ENCODE measurements at regions not wholly inside any gene's neighbourhood (a gene's known extent, or its start where the extent isn't known, plus 50 kb on each side); places are given as distances from the start of the nearest gene placed in this dataset.

DNA sequence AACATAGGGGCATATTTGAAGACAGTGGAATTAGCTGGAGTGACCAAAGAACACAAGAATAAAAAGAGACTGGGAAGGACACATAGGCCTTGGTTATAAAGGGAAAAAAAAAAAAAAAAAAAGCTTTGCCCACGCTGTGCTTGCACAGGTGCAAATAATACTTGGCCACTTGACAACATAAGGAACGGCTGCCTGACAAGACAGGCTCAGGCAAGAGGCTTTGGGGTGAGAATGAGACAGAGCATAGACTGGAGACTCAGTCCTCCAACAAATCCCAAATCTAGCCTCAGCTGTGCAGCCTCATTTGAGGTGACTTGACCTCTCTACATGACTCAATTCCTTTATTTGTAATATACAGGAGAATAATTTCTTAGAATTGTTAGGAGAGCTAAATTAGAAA is 332.8 kb upstream of the DYNLRB2 start:
- no peaks in the 10 kb centered on the region for H3K27me3 ChIP-seq (ENCODE audit: control insufficient read depth, insufficient read depth, low read length)

DNA sequence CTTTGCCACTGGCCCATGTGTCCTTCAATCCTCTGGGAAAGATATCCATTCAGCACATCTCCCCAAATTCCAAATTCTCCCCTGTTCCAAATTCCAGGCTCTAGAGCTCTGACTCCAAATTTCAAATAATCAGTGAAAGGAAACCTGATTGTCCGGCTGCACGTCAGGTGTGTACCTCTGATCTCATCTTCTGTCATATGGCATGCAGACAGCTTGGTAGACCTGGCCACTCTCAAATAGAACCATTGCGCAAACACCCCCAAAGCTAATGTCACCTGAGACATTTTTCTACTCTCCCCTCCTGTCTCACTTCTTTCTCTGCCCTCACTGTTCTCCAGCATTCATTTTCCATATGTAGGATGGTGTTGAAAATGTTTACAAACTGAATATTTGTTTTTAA is 337.0 kb upstream of the DYNLRB2 start:
- Histone ChIP-seq H3K4me3 (ENCODE audit: low read depth, low read length) (no peak overlapping the region), H3K27ac (ENCODE audit: insufficient read depth, low read length, poor library complexity, severe bottlenecking) (no peak overlapping the region), H3K27me3 (ENCODE audit: control insufficient read depth, insufficient read depth, low read length) (no peaks in the 10 kb centered on the region), H3K9me3 (ENCODE audit: control insufficient read depth in 2 of 2, low read length in 2 of 2) (no peaks in the 10 kb centered on the region), H3K4me1 (ENCODE audit: control insufficient read depth, insufficient read depth, low read length, poor library complexity, severe bottlenecking) (no peaks in the 10 kb centered on the region), H3K36me3 (ENCODE audit: control insufficient read depth, insufficient read depth, low read length) (no peaks in the 10 kb centered on the region)
- ATAC-seq (ENCODE audit: low read depth in 2 of 2): no peak
- no peak for DNase-seq
- H3K4me1 Mint-ChIP-seq: no peaks in the 10 kb centered on the region
- no peaks in the 10 kb centered on the region for H3K36me3 Mint-ChIP-seq
- no peak overlapping the region for H3K27ac Mint-ChIP-seq
- peaks cover 0 to 2% (median 0%) of the 10 kb centered on the region in 7 donors for H3K9me3 Mint-ChIP-seq
- no peak overlapping the region for H3K4me3 Mint-ChIP-seq
- no peaks in the 10 kb centered on the region for H3K27me3 Mint-ChIP-seq

More for the DNA sequence above, 332.8 kb upstream of the DYNLRB2 start:
- H3K36me3 Mint-ChIP-seq: no peaks in the 10 kb centered on the region
- H3K4me1 Mint-ChIP-seq: no peaks in the 10 kb centered on the region
- DNase-seq (no peak), ATAC-seq (ENCODE audit: low read depth in 2 of 2) (no peak)
- Histone ChIP-seq H3K4me3 (ENCODE audit: low read depth, low read length) (no peak overlapping the region), H3K27ac (ENCODE audit: insufficient read depth, low read length, poor library complexity, severe bottlenecking) (no peak overlapping the region), H3K9me3 (ENCODE audit: control insufficient read depth in 2 of 2, low read length in 2 of 2) (no peaks in the 10 kb centered on the region), H3K4me1 (ENCODE audit: control insufficient read depth, insufficient read depth, low read length, poor library complexity, severe bottlenecking) (no peaks in the 10 kb centered on the region), H3K36me3 (ENCODE audit: control insufficient read depth, insufficient read depth, low read length) (no peaks in the 10 kb centered on the region)
- no peak overlapping the region for H3K27ac Mint-ChIP-seq
- peaks cover 0 to 2% (median 0%) of the 10 kb centered on the region in 7 donors for H3K9me3 Mint-ChIP-seq
- H3K27me3 Mint-ChIP-seq: no peaks in the 10 kb centered on the region
- H3K4me3 Mint-ChIP-seq: no peak overlapping the region

DNA sequence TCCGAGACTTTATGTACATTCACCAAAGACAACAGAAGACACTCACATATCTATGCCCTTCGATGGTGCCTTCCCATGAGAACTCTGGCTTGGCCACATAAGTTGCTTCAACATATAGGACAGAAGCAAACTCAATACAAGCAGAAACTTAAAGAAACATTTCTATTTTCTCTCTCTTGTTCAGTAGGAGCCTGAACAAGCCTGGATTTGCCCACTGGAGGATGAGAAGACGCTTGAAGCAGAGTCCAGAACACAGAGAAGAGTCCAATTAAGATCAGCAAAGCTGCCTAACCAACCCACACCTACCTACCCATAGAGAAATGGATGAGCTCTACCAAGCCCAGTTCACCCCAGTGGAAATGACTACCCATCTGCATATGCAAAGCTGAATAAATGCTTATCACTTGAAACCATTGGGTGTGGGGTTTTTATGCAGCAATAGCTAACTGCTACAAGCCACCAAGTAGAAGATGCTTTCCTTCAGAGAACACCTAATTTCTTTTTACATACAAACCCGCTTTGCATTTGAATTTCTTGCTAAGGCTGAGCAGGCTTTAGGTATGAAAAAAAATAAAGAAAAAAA is 337.9 kb upstream of the DYNLRB2 start:
- Histone ChIP-seq H3K27ac (ENCODE audit: insufficient read depth, low read length, poor library complexity, severe bottlenecking) (no peak overlapping the region), H3K4me3 (ENCODE audit: low read depth, low read length) (no peak overlapping the region), H3K4me1 (ENCODE audit: control insufficient read depth, insufficient read depth, low read length, poor library complexity, severe bottlenecking) (no peaks in the 10 kb centered on the region), H3K27me3 (ENCODE audit: control insufficient read depth, insufficient read depth, low read length) (no peaks in the 10 kb centered on the region), H3K9me3 (ENCODE audit: control insufficient read depth in 2 of 2, low read length in 2 of 2) (no peaks in the 10 kb centered on the region), H3K36me3 (ENCODE audit: control insufficient read depth, insufficient read depth, low read length) (no peaks in the 10 kb centered on the region)
- no peaks in the 10 kb centered on the region for H3K27me3 Mint-ChIP-seq
- DNase-seq (no peak), ATAC-seq (ENCODE audit: low read depth in 2 of 2) (no peak)
- H3K27ac Mint-ChIP-seq: no peak overlapping the region
- H3K9me3 Mint-ChIP-seq: peaks cover 0 to 2% (median 0%) of the 10 kb centered on the region in 7 donors
- no peak overlapping the region for H3K4me3 Mint-ChIP-seq
- no peaks in the 10 kb centered on the region for H3K4me1 Mint-ChIP-seq
- no peaks in the 10 kb centered on the region for H3K36me3 Mint-ChIP-seq

DNA sequence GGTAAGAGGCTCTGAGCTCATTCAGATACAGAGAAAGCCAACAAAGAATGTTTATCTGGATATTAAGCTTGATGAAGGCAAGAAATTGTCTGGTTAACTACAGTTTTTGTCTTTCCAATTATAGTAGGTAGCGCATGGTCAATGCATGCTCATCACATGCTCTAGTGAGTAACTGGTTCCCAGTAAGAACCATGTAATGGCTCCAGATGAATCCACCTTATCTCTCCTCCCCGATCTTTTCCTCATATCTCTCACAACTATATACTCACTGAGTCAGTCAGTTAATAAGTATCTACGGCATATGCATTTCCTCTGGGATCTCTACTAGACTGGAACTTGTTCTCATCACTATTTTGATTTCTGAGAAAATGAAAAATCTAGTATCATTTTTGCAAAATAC is 340.7 kb upstream of the DYNLRB2 start:
- Mint-ChIP-seq H3K36me3 (no peaks in the 10 kb centered on the region), H3K27me3 (no peaks in the 10 kb centered on the region), H3K9me3 (peaks cover 0 to 2% (median 0%) of the 10 kb centered on the region in 7 donors), H3K4me1 (no peaks in the 10 kb centered on the region), H3K4me3 (no peak overlapping the region), H3K27ac (no peak overlapping the region)
- Histone ChIP-seq H3K4me1 (ENCODE audit: control insufficient read depth, insufficient read depth, low read length, poor library complexity, severe bottlenecking) (no peaks in the 10 kb centered on the region), H3K4me3 (ENCODE audit: low read depth, low read length) (no peak overlapping the region), H3K36me3 (ENCODE audit: control insufficient read depth, insufficient read depth, low read length) (no peaks in the 10 kb centered on the region), H3K27me3 (ENCODE audit: control insufficient read depth, insufficient read depth, low read length) (no peaks in the 10 kb centered on the region), H3K9me3 (ENCODE audit: control insufficient read depth in 2 of 2, low read length in 2 of 2) (no peaks in the 10 kb centered on the region), H3K27ac (ENCODE audit: insufficient read depth, low read length, poor library complexity, severe bottlenecking) (no peak overlapping the region)
- DNase-seq (no peak), ATAC-seq (ENCODE audit: low read depth in 2 of 2) (no peak)

DNA sequence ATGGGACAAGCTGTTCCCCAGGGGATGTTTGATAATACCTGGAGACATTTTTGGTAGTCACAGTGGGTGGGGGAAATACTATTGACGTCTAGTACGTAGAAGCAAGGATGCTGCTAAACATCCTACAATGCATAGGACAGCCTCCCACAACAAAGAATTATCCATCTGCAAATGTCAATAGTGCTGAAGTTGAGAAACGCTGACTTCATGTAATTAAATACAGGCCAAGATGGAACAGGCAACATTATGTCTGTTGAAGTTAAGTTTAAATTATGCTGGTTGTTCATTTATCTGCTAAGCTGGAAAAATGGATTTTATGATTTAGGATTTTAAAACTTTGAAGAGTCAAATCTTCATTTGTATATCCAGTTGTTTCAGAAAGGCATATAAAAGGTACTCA is 341.2 kb upstream of the DYNLRB2 start:
- no peak overlapping the region for H3K27ac Mint-ChIP-seq
- H3K4me3 Mint-ChIP-seq: no peak overlapping the region
- no peaks in the 10 kb centered on the region for H3K27me3 Mint-ChIP-seq
- H3K9me3 Mint-ChIP-seq: peaks cover 0 to under 1% (median 0%) of the 10 kb centered on the region in 7 donors
- no peak for ATAC-seq (ENCODE audit: low read depth in 2 of 2)
- DNase-seq: no peak
- Histone ChIP-seq H3K27me3 (ENCODE audit: control insufficient read depth, insufficient read depth, low read length) (no peaks in the 10 kb centered on the region), H3K9me3 (ENCODE audit: control insufficient read depth in 2 of 2, low read length in 2 of 2) (no peaks in the 10 kb centered on the region), H3K27ac (ENCODE audit: insufficient read depth, low read length, poor library complexity, severe bottlenecking) (no peak overlapping the region), H3K4me3 (ENCODE audit: low read depth, low read length) (no peak overlapping the region), H3K4me1 (ENCODE audit: control insufficient read depth, insufficient read depth, low read length, poor library complexity, severe bottlenecking) (no peaks in the 10 kb centered on the region), H3K36me3 (ENCODE audit: control insufficient read depth, insufficient read depth, low read length) (no peaks in the 10 kb centered on the region)
- H3K4me1 Mint-ChIP-seq: no peaks in the 10 kb centered on the region
- H3K36me3 Mint-ChIP-seq: no peaks in the 10 kb centered on the region

DNA sequence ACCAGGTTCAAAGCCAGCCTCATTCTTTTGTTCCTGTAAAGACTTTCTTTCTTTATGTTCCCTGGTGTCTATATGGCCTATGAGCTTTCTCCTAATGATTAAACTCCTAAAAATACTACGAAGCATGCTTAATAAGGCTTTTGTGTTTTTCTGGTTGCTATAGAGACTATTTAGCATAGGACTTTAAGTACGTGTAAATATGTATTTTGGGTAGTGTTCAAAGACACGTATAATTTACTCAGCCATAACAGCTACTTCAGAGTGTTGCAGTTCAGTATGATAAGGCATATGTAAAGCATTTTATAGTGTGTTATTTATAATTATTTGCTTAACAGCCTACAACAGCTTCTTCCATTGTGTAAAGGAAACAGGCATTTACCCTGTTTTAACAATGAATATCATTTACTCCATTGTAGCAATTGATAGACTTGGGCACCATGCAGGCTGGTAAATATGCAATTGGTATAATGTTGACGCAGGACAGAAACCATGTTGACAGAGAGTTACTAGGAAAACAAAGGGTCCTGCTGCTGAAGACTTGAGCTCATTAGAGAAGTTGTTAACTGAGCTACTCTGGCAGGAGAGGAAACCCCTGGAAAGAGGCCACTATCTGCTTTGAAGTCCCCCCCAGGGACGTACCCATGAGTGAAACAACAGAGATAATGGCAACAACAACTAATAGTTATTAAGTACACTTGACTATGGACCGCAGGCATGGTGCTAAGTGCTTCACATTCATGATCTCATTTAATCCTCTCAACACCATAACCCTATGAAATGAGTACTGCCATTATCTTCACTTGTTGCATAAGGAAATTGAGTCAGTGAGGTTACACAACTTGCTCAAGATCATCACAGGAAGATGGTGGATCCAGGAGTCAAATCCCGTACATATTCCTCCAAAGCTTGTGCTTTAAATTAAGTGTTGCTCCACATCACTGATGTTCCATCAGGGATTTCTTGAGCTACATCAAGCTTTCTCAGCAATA is 342.2 kb upstream of the DYNLRB2 start:
- no peak overlapping the region for H3K27ac ChIP-seq (ENCODE audit: insufficient read depth, low read length, poor library complexity, severe bottlenecking)
- no peaks in the 10 kb centered on the region for H3K27me3 ChIP-seq (ENCODE audit: control insufficient read depth, insufficient read depth, low read length)
- no peak overlapping the region for H3K4me3 ChIP-seq (ENCODE audit: low read depth, low read length)
- Mint-ChIP-seq H3K36me3 (no peaks in the 10 kb centered on the region), H3K4me3 (no peak overlapping the region), H3K4me1 (no peaks in the 10 kb centered on the region), H3K27ac (no peak overlapping the region), H3K9me3 (peaks cover 0 to under 1% (median 0%) of the 10 kb centered on the region in 7 donors), H3K27me3 (peaks cover 5% of the 10 kb centered on the region)
- no peaks in the 10 kb centered on the region for H3K36me3 ChIP-seq (ENCODE audit: control insufficient read depth, insufficient read depth, low read length)
- no peak for DNase-seq
- H3K4me1 ChIP-seq (ENCODE audit: control insufficient read depth, insufficient read depth, low read length, poor library complexity, severe bottlenecking): no peaks in the 10 kb centered on the region
- ATAC-seq (ENCODE audit: low read depth in 2 of 2): no peak
- no peaks in the 10 kb centered on the region for H3K9me3 ChIP-seq (ENCODE audit: control insufficient read depth in 2 of 2, low read length in 2 of 2)

DNA sequence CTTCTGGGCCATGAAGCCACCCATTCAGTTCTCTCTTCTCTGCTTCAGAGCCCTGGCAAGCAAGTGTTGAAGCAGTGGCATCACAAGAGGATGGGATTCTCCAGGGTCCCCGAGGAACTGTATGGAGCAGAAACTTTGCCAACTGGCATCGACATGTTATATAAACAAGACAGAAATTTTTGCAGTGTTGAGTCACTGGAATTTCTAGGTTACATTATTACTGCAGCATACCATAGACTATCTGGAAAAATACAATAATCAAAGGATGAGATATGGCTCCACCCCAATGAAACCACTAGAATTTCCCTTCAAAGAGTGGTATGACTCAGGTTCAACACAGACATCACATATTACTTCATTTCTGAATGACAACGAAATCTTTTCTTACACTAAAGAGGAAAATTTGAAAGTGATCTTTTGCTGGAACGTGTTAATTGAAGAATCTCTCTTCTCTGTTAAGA is 343.0 kb upstream of the DYNLRB2 start:
- H3K36me3 ChIP-seq (ENCODE audit: control insufficient read depth, insufficient read depth, low read length): no peaks in the 10 kb centered on the region
- H3K27me3 ChIP-seq (ENCODE audit: control insufficient read depth, insufficient read depth, low read length): no peaks in the 10 kb centered on the region
- Mint-ChIP-seq H3K4me3 (no peak overlapping the region), H3K9me3 (peaks cover 0 to 5% (median 0%) of the 10 kb centered on the region in 7 donors), H3K36me3 (no peaks in the 10 kb centered on the region), H3K27ac (no peak overlapping the region), H3K4me1 (no peaks in the 10 kb centered on the region), H3K27me3 (peaks cover 5% of the 10 kb centered on the region)
- H3K9me3 ChIP-seq (ENCODE audit: control insufficient read depth in 2 of 2, low read length in 2 of 2): no peaks in the 10 kb centered on the region
- DNase-seq (no peak), ATAC-seq (ENCODE audit: low read depth in 2 of 2) (no peak)
- H3K4me1 ChIP-seq (ENCODE audit: control insufficient read depth, insufficient read depth, low read length, poor library complexity, severe bottlenecking): no peaks in the 10 kb centered on the region
- no peak overlapping the region for H3K4me3 ChIP-seq (ENCODE audit: low read depth, low read length)
- no peak overlapping the region for H3K27ac ChIP-seq (ENCODE audit: insufficient read depth, low read length, poor library complexity, severe bottlenecking)

All from CD4-positive, CD25-positive, alpha-beta regulatory T cell (primary cell).